GM12875 (cell line): ENCODE measurements at regions not wholly inside any gene's neighbourhood (a gene's known extent, or its start where the extent isn't known, plus 50 kb on each side); places are given as distances from the start of the nearest gene placed in this dataset.

Source experiments
- H3K4me3 ChIP-seq: one replicate; pipeline ENCODE4 v1.5.1; 2011; ENCODE audit warnings: low read depth, low read length, control low read depth
- TF ChIP-seq, protein P1 (sequence below): IDR thresholded peaks from 2 replicates; pipeline ENCODE4 v1.5.1; 2011; ENCODE audit warnings: low read depth, mild to moderate bottlenecking, control low read depth, inconsistent platforms, low read length, moderate library complexity, borderline replicate concordance; ENCODE audit not compliant: insufficient read depth

DNA sequence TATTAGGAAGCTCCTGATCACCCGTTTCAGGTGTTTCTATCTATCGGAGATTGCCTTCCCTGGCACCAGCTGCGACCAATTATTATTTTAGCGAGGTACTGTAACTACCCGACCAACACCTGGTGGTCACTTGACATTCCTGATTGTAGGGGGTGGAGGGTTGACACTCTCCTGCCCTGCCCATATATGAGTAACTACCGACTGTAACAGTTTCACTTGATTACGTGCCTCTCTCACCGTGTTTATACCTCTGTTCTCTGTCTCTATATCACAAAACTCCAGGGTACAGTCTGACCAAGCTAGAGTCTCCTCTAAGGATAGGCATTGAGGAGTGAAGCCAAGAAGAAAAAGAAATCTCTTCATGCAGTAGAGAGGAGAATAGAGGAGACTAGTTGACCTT is 268.0 kb upstream of the LRATD1 start:
- TF ChIP-seq, protein P1, sequence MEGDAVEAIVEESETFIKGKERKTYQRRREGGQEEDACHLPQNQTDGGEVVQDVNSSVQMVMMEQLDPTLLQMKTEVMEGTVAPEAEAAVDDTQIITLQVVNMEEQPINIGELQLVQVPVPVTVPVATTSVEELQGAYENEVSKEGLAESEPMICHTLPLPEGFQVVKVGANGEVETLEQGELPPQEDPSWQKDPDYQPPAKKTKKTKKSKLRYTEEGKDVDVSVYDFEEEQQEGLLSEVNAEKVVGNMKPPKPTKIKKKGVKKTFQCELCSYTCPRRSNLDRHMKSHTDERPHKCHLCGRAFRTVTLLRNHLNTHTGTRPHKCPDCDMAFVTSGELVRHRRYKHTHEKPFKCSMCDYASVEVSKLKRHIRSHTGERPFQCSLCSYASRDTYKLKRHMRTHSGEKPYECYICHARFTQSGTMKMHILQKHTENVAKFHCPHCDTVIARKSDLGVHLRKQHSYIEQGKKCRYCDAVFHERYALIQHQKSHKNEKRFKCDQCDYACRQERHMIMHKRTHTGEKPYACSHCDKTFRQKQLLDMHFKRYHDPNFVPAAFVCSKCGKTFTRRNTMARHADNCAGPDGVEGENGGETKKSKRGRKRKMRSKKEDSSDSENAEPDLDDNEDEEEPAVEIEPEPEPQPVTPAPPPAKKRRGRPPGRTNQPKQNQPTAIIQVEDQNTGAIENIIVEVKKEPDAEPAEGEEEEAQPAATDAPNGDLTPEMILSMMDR: no peak
- H3K4me3 ChIP-seq: no peak overlapping the region

DNA sequence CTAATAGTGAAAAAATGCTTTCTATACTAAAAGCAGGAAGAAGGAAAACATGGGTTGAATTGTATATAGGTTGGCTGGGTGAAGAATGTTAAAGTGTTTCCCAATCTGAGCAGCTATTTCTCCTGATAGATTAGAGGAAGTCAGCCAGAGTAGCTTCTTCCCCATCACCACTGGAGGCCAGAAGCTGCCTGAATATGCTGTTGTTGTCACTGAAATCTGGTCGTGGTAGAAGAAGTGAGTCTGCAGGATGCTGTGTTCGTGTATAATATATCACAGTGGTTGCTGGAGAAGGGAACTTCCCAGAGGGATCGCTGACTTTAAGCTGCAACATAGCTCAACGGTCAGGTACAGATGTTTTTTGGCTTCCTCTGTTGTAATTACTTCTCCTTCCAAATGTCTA is 247.5 kb upstream of the LRATD1 start:
- TF ChIP-seq, protein P1: no peak
- no peak overlapping the region for H3K4me3 ChIP-seq

DNA sequence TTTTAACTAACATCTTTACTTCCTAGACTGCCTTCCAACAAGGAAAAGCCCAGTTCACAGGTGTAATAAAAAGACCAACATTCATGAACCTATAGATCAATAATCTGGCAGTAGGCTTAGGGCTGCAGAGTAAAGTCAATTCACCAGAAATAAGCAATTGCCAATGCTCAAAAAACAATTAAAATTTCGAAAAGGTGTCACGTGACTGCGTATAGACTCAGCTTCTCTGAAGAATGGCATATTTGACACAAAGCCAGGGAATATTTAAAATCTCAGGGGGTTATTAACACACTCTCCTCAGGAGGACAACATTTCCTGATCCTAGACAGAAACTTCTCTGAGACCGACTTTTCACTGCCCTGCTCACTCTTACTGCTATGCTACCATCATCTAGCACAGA is 245.2 kb upstream of the LRATD1 start:
- no peak overlapping the region for H3K4me3 ChIP-seq
- TF ChIP-seq, protein P1: no peak

DNA sequence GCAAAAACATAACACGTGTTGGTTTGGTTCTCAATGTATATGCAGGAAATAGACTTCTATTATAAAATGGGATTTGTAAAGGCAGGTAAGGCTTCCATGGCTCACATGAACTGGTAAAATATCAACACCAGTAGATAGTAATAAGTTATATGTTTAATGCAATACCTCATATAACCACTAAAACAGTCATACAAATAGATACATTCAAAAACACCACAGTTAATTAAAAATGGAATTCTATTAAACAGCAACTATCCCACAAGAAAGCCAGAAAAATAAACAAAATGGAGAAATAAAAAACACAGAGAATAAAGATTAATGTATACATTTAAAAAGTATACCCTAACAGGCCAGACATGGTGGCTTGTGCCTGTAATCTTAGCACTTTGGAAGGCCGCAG is 243.8 kb upstream of the LRATD1 start:
- H3K4me3 ChIP-seq: no peak overlapping the region
- TF ChIP-seq, protein P1: no peak

DNA sequence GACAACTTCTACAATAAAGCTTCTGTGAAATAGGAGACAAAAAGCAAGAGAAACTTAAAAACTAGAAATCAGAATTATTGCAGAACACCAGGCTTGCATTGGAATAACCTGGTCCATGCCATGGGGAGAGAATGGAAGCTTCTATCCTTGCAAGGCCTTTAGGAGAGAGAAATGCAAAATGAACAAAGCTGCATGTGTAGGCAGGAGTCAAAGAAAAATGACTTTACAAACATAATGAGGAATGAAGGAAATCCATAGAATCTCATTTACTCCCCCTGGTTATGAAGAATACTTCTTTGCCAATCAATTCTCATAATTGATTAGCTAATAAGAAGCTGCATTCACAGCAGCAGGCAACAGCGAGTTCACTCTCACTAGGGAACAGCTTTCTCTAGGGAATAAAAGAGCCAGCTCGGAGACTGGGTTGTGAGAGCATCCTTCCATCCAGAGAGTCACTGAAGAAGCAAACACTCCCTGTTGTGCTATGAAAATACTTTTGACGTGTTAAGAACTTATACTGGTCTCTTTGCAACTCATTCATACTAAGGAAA is 235.9 kb upstream of the LRATD1 start:
- H3K4me3 ChIP-seq: no peak overlapping the region
- TF ChIP-seq, protein P1: no peak

DNA sequence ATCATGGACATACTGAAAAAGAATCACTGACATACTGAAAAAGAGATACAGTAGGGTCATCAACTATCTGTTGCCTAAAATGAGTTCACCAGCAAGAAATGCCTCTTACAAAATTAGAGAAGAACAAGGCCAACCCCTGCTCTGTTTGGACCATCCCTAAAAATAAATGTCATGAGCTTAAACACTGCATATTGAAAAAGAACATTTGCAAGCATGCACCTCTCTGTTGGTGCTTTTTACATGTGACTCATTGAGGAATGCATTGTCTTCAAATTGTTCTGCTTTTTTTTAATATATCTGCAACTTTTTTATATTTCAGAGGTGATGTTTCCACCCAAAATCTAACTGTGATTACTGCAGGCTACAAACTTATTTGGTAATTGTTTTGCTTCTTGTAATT is 233.9 kb upstream of the LRATD1 start:
- TF ChIP-seq, protein P1: no peak
- H3K4me3 ChIP-seq: no peak overlapping the region

DNA sequence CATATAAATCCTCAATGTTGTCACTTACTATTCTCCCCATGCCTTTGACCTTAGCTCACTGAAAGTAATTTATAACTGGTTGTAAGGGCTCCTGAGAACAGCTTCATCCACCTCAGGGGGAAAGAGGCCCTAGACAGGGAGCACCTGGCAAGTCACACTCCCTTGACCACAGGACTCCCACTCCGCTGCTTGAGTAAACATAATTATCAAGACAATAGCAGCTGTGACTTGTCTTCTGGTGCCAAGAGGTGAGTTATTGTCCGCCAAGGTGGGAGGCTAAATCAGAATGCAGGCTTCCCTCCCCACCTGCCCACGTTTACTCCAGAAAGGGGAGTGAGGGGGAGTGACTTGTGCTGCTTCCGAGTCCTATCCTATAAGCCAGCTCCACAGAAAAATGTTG is 230.6 kb upstream of the LRATD1 start:
- TF ChIP-seq, protein P1: no peak
- H3K4me3 ChIP-seq: no peak overlapping the region
